GM23338 (cell line): ENCODE measurements at regions not wholly inside any gene's neighbourhood (a gene's known extent, or its start where the extent isn't known, plus 50 kb on each side); places are given as distances from the start of the nearest gene placed in this dataset.

Experiments
- CREB1 ChIP-seq: fragments of 250-450 bp; sonication (Bioruptor Pico); IDR thresholded peaks from 2 replicates; pipeline ENCODE4 v1.5.0; 2020; ENCODE audit warnings: low read depth, mild to moderate bottlenecking, moderate library complexity
- EZH2 ChIP-seq: fragments of 200-600 bp; sonication (generic); IDR thresholded peaks from one replicate; pipeline ENCODE4 v1.8.0; 2017; ENCODE audit warnings: antibody characterized with exemption, mild to moderate bottlenecking, low read depth; ENCODE audit not compliant: unreplicated experiment
- EZH2phosphoT487 ChIP-seq: fragments of 200-600 bp; sonication (generic); IDR thresholded peaks from one replicate; pipeline ENCODE4 v1.8.1; 2018; ENCODE audit warnings: antibody characterized with exemption; ENCODE audit not compliant: unreplicated experiment
- POLR2AphosphoS5 ChIP-seq: IDR thresholded peaks from 2 replicates; pipeline ENCODE4 v1.6.1; 2016; ENCODE audit warnings: antibody characterized with exemption, low read depth
- STAT1 ChIP-seq: IDR thresholded peaks from one replicate; pipeline ENCODE4 v1.6.1; 2016; ENCODE audit warnings: antibody characterized with exemption; ENCODE audit not compliant: unreplicated experiment
- TF ChIP-seq, protein P1 (sequence below), 2 experiments: fragments of 200-600 bp in 1 of 2; sonication (generic) in 1 of 2; conservative IDR thresholded peaks; 2 replicates each; pipeline versions ENCODE4 v1.5.1 to v1.6.1; 2016 to 2017; ENCODE audit warnings: antibody characterized with exemption in 2 of 2, low read depth in 2 of 2, mild to moderate bottlenecking in 2 of 2, moderate library complexity in 1 of 2
- TF ChIP-seq, protein P2 (sequence below): IDR thresholded peaks from one replicate; pipeline ENCODE4 v1.6.1; 2018; ENCODE audit warnings: antibody characterized with exemption; ENCODE audit not compliant: unreplicated experiment
- TF ChIP-seq, protein P3 (sequence below): IDR thresholded peaks from 2 replicates; pipeline ENCODE4 v1.6.1; 2016; ENCODE audit warnings: antibody characterized with exemption

DNA sequence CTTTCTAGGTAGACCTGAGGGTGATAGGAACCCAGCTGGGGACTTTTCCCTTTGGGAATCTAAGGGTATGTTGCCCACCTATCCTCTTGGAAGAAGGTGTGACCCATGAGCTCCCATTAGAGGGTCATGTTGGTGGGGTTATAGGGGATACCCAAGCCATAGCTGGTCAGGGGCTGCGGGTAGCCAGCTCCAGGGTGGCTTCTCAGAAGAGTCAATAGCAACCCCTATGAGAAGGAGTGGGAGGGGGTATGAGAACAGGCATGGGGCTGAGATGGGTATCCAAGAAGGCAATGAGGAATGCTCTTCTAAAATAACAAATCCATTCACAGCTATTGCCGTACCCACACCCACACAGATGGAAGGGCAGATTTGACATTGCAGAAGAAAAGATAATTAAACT is 217.8 kb downstream of the UACA start:
- TF ChIP-seq, protein P1, sequence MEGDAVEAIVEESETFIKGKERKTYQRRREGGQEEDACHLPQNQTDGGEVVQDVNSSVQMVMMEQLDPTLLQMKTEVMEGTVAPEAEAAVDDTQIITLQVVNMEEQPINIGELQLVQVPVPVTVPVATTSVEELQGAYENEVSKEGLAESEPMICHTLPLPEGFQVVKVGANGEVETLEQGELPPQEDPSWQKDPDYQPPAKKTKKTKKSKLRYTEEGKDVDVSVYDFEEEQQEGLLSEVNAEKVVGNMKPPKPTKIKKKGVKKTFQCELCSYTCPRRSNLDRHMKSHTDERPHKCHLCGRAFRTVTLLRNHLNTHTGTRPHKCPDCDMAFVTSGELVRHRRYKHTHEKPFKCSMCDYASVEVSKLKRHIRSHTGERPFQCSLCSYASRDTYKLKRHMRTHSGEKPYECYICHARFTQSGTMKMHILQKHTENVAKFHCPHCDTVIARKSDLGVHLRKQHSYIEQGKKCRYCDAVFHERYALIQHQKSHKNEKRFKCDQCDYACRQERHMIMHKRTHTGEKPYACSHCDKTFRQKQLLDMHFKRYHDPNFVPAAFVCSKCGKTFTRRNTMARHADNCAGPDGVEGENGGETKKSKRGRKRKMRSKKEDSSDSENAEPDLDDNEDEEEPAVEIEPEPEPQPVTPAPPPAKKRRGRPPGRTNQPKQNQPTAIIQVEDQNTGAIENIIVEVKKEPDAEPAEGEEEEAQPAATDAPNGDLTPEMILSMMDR (conservative IDR thresholded peaks at IDR 0.05; ENCODE audit: low read depth in 2 of 2) = no peak
- TF ChIP-seq EZH2 (no peak), POLR2AphosphoS5 (no peak), CREB1 (CRISPR knock-in tag) (no peak), EZH2phosphoT487 (no peak), STAT1 (no peak)
- TF ChIP-seq, protein P2, sequence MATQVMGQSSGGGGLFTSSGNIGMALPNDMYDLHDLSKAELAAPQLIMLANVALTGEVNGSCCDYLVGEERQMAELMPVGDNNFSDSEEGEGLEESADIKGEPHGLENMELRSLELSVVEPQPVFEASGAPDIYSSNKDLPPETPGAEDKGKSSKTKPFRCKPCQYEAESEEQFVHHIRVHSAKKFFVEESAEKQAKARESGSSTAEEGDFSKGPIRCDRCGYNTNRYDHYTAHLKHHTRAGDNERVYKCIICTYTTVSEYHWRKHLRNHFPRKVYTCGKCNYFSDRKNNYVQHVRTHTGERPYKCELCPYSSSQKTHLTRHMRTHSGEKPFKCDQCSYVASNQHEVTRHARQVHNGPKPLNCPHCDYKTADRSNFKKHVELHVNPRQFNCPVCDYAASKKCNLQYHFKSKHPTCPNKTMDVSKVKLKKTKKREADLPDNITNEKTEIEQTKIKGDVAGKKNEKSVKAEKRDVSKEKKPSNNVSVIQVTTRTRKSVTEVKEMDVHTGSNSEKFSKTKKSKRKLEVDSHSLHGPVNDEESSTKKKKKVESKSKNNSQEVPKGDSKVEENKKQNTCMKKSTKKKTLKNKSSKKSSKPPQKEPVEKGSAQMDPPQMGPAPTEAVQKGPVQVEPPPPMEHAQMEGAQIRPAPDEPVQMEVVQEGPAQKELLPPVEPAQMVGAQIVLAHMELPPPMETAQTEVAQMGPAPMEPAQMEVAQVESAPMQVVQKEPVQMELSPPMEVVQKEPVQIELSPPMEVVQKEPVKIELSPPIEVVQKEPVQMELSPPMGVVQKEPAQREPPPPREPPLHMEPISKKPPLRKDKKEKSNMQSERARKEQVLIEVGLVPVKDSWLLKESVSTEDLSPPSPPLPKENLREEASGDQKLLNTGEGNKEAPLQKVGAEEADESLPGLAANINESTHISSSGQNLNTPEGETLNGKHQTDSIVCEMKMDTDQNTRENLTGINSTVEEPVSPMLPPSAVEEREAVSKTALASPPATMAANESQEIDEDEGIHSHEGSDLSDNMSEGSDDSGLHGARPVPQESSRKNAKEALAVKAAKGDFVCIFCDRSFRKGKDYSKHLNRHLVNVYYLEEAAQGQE = no peak
- TF ChIP-seq, protein P3, sequence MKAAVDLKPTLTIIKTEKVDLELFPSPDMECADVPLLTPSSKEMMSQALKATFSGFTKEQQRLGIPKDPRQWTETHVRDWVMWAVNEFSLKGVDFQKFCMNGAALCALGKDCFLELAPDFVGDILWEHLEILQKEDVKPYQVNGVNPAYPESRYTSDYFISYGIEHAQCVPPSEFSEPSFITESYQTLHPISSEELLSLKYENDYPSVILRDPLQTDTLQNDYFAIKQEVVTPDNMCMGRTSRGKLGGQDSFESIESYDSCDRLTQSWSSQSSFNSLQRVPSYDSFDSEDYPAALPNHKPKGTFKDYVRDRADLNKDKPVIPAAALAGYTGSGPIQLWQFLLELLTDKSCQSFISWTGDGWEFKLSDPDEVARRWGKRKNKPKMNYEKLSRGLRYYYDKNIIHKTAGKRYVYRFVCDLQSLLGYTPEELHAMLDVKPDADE = no peak
